SK-N-MC (cell line): ENCODE measurements at regions not wholly inside any gene's neighbourhood (a gene's known extent, or its start where the extent isn't known, plus 50 kb on each side); places are given as distances from the start of the nearest gene placed in this dataset.

Experiments used
- EZH2 ChIP-seq: fragments of 200-600 bp; sonication (generic); IDR thresholded peaks from one replicate; pipeline ENCODE4 v1.6.1; 2017; ENCODE audit warnings: antibody characterized with exemption
- FOXP2 ChIP-seq: optimal IDR thresholded peaks from 2 replicates; pipeline ENCODE3; 2011; ENCODE audit warnings: mild to moderate bottlenecking, moderate library complexity; ENCODE audit not compliant: insufficient read depth; ENCODE audit errors: extremely low read length, control extremely low read depth
- POLR2AphosphoS5 ChIP-seq: IDR thresholded peaks from 2 replicates; pipeline ENCODE4 v1.6.1; 2012; ENCODE audit warnings: mild to moderate bottlenecking, low read depth, low read length, borderline replicate concordance

- TF ChIP-seq EZH2 (no peak), POLR2AphosphoS5 (no peak), FOXP2 (no peak)
Observed at GRCh38 chr10:2883238-2883637, 184.1 kb upstream of the PFKP start.
